Gastrocnemius medialis (tissue), 4 donors: ENCODE measurements at regions not wholly inside any gene's neighbourhood (a gene's known extent, or its start where the extent isn't known, plus 50 kb on each side); places are given as distances from the start of the nearest gene placed in this dataset.

Source experiments
- POLR2A ChIP-seq, 2 donors: fragments of 450-650 bp; IDR thresholded peaks; one replicate each; pipeline ENCODE4 v1.6.1; 2017; ENCODE audit warnings: antibody characterized with exemption in 2 of 2, mild to moderate bottlenecking in 2 of 2, moderate library complexity in 2 of 2
- TF ChIP-seq, protein P1 (sequence below), 5 experiments: fragments of 450-650 bp in 3 of 5; fragments of 200-600 bp in 2 of 5; sonication (generic) in 2 of 5; IDR thresholded peaks in 4 of 5; conservative IDR thresholded peaks in 1 of 5; 1 replicate in 4 of 5; 2 replicates in 1 of 5; pipeline ENCODE4 v1.5.1; 2016 to 2019; ENCODE audit warnings: antibody characterized with exemption in 5 of 5, mild to moderate bottlenecking in 3 of 5, moderate library complexity in 3 of 5

DNA sequence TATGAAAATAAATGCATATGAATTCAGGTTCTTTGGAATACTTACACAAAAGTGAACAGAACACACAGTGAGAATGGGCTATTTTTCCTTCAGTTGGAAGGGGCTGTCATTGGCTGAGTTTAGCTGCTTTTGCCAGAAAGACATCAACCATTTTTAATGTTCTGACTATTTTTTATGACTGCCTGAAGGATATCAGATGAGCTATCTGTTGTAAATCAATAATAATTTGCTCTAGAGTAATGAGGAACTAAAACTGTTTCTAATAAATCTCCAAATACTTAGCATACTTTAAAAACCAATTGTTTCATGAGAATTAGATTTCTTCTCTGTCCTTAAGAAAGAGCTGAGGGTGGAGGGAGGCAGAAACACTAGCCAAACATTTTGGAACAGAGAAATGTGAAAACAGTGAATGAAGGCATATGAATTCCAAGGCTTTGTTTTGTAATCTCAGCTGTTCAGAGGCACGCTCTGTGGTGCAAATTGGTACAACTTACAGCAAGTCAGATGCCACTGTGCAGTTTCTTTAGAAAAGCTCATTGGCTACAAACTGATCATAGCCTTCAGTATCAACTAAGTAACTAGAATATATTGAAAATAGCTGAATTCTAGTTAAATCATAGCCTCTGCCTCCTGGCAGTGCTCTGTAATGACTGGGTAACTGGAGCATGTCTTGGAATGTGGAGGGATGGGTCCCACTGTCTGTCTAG lies 228.9 kb upstream of the JAG1 start:
- TF ChIP-seq, protein P1, sequence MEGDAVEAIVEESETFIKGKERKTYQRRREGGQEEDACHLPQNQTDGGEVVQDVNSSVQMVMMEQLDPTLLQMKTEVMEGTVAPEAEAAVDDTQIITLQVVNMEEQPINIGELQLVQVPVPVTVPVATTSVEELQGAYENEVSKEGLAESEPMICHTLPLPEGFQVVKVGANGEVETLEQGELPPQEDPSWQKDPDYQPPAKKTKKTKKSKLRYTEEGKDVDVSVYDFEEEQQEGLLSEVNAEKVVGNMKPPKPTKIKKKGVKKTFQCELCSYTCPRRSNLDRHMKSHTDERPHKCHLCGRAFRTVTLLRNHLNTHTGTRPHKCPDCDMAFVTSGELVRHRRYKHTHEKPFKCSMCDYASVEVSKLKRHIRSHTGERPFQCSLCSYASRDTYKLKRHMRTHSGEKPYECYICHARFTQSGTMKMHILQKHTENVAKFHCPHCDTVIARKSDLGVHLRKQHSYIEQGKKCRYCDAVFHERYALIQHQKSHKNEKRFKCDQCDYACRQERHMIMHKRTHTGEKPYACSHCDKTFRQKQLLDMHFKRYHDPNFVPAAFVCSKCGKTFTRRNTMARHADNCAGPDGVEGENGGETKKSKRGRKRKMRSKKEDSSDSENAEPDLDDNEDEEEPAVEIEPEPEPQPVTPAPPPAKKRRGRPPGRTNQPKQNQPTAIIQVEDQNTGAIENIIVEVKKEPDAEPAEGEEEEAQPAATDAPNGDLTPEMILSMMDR (IDR thresholded peaks at IDR 0.05 in 4 of 5, conservative IDR thresholded peaks at IDR 0.05 in 1 of 5): no peak
- TF ChIP-seq POLR2A (IDR thresholded peaks at IDR 0.05): no peak
